GM12865 (cell line): ENCODE measurements at regions not wholly inside any gene's neighbourhood (a gene's known extent, or its start where the extent isn't known, plus 50 kb on each side); places are given as distances from the start of the nearest gene placed in this dataset.

ENCODE experiments used
- DNase-seq: peaks from one replicate; pipeline ENCODE4 v3.0.0; 2010; ENCODE audit warnings: low read depth
- H3K4me3 ChIP-seq: 2 replicates; pipeline ENCODE4 v1.5.1; 2011; ENCODE audit warnings: mild to moderate bottlenecking, low read depth, low read length, control low read depth
- TF ChIP-seq, protein P1 (sequence below): IDR thresholded peaks from 2 replicates; pipeline ENCODE4 v1.5.1; 2011; ENCODE audit warnings: low read length, control low read depth, low read depth, inconsistent platforms; ENCODE audit not compliant: insufficient read depth; ENCODE audit errors: missing control alignments

DNA sequence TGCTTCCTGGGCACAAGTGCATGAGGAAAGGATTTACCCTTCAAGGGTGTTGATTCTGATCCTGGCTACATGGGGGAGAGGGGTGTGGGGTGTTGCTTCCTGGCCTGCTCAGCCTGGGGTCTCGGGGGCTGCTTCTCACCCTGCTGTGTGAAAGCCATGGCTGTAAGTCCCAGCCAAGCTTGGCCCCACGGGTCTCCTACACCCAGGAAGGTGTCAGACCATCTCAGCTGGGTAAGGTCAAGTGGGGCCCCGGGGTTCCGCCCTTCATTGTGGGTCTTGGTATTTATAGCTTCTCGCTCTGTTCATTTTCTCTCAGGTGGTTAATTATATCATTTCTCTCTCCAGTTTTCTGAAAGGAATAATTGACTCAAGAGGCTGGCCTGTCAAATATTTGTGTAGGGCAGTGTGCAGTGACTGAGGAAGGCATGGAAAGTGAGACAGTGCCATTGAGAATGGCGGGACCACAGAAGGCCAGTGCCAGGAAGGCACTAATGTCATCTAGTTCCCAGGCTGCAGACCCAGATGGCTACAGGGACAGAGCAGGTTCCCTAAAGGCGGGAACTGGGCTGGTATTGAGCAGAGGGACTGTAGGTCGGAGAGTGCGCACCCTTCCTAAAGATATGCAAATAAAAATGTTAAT is 126.0 kb downstream of the FOXD1 start:
- TF ChIP-seq, protein P1, sequence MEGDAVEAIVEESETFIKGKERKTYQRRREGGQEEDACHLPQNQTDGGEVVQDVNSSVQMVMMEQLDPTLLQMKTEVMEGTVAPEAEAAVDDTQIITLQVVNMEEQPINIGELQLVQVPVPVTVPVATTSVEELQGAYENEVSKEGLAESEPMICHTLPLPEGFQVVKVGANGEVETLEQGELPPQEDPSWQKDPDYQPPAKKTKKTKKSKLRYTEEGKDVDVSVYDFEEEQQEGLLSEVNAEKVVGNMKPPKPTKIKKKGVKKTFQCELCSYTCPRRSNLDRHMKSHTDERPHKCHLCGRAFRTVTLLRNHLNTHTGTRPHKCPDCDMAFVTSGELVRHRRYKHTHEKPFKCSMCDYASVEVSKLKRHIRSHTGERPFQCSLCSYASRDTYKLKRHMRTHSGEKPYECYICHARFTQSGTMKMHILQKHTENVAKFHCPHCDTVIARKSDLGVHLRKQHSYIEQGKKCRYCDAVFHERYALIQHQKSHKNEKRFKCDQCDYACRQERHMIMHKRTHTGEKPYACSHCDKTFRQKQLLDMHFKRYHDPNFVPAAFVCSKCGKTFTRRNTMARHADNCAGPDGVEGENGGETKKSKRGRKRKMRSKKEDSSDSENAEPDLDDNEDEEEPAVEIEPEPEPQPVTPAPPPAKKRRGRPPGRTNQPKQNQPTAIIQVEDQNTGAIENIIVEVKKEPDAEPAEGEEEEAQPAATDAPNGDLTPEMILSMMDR: no peak
- no peak overlapping the region for H3K4me3 ChIP-seq
- DNase-seq: no peak

DNA sequence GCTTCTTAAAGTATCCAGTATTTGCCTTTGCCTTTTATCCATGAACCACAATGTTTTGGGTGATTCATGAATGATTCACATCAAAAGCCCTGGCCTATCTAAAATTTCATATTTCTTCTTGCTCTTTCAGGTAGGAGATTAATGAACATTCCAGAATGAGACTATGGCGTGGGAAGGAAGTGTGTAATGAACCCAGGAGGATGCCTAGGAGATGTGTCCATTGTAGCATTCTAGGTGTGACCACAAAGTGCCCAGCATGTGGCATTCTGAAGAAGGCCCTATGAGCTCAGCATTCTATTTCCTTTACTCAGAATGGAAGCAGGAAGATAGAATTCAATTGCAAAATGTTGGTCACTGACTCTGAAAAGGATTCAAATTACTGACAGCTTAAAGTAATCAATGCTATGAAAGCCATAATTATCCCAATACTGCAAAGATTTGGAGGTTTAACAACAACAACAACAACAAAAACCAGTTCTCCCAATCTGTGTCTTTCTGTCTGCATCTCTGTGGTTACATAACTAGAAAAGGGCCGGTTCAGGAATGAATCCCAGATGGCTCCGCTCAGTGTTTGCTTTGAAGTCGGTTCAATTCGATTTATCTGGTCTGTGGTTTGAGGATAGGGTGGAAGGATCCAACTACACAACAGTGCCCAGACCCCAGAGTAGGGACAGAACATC is 126.7 kb downstream of the FOXD1 start:
- H3K4me3 ChIP-seq: no peak overlapping the region
- no peak for DNase-seq

DNA sequence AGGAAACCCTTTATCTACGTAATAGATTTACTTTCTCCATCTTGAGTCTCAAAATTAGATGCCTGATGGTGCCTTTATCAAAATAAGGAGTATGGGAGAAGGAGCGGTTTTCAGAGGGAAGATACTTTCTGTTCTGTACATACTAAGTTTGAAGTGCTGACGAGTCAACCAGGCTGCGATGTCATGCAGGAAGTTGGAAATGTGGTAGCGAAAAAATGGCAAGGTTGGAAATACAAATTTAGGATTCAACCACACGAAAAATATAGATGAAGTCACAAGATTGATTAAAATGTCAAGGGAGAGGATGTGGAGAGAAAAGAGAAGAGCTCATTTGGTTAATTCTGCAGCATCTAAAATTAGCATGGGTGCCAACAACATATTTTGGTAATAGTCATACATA is 129.5 kb downstream of the FOXD1 start:
- no peak for DNase-seq
- TF ChIP-seq, protein P1: no peak
- H3K4me3 ChIP-seq: no peak overlapping the region

More for the DNA sequence above, 126.7 kb downstream of the FOXD1 start:
- TF ChIP-seq, protein P1: no peak

DNA sequence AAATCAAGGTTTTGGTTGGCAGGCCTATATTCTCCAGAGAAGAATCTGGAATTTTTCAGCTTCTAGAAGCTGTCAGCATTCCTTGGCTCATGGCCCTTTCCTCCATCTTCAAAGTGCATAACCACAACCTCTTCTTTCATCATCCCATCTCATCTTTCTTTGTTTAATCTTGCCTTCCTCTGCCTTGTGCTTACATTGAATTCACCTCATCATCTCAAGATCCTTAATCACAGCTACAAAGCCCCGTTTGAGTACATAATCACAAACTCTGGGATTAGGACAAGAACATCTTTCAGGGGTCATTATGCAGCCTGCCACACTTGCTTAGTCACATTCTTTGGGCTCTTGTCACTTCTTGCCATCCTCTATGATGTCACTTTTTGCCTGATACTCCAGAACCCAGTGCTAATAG is 130.3 kb downstream of the FOXD1 start:
- no peak overlapping the region for H3K4me3 ChIP-seq
- TF ChIP-seq, protein P1: no peak
- DNase-seq: no peak

DNA sequence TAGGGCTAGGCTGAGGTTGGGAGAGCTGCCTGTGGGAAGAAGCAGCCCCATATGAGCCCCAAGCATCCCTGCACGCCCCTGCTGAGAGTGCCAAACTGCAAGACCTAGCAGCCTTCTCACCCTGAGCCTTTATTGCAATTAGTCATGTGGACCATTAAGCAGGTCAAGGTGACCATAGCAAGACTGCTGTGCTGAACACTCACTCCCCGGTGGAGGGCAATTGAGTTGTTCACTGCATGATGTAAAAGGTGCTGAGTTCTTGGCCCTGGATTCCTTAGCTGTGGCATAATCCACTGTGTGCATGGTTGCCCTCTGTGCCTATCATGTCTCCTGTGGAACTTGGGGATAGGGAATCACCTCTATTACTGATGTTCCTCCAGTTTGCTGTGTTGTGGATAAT is 131.1 kb downstream of the FOXD1 start:
- no peak overlapping the region for H3K4me3 ChIP-seq
- TF ChIP-seq, protein P1: no peak

GRCh38 chr5:73314395-73315257 is 134.0 kb downstream of the FOXD1 start:
- TF ChIP-seq, protein P1: no peak
- no peak overlapping the region for H3K4me3 ChIP-seq
- DNase-seq: no peak

More for the DNA sequence above, 131.1 kb downstream of the FOXD1 start:
- no peak for DNase-seq
